Hippocampal formation (tissue), 2 donors: ENCODE measurements at regions not wholly inside any gene's neighbourhood (a gene's known extent, or its start where the extent isn't known, plus 50 kb on each side); places are given as distances from the start of the nearest gene placed in this dataset.
A peak's percentile ranks its signal among the peaks of the same experiment; 100 is the strongest.

Source experiments
- DNase-seq, 2 donors: peaks; one replicate each; lab custom pipeline; 2025; lab: John Stamatoyannopoulos, UW

GRCh38 chr5:143586781-143587362 is 183.4 kb upstream of the NR3C1 start:
- DNase-seq = no peak

- no peak for DNase-seq
Measured at GRCh38 chr5:143585970-143586369, 182.5 kb upstream of the NR3C1 start.

GRCh38 chr5:143583409-143583808 is 179.9 kb upstream of the NR3C1 start:
- DNase-seq = no peak

- no peak for DNase-seq
Measured at GRCh38 chr5:143582869-143583268, 179.4 kb upstream of the NR3C1 start.

GRCh38 chr5:143582176-143582575 is 178.7 kb upstream of the NR3C1 start:
- no peak for DNase-seq

- DNase-seq = no peak
Measured at GRCh38 chr5:143581649-143582048, 178.2 kb upstream of the NR3C1 start.

- DNase-seq = no peak
Measured at GRCh38 chr5:143581147-143581546, 177.7 kb upstream of the NR3C1 start.

GRCh38 chr5:143576711-143577484 is 173.4 kb upstream of the NR3C1 start:
- no peak for DNase-seq

- DNase-seq = no peak
Measured at GRCh38 chr5:143575286-143575685, 171.8 kb upstream of the NR3C1 start.

GRCh38 chr5:143574236-143574635 is 170.8 kb upstream of the NR3C1 start:
- no peak for DNase-seq

GRCh38 chr5:143573568-143574170 is 170.2 kb upstream of the NR3C1 start:
- DNase-seq = peak in 1 of 2 donors; percentile 10

GRCh38 chr5:143572671-143573070 is 169.2 kb upstream of the NR3C1 start:
- no peak for DNase-seq

GRCh38 chr5:143571642-143572624 is 168.4 kb upstream of the NR3C1 start:
- no peak for DNase-seq

GRCh38 chr5:143570989-143571388 is 167.5 kb upstream of the NR3C1 start:
- DNase-seq = no peak

- DNase-seq = no peak
Measured at GRCh38 chr5:143569722-143570567, 166.5 kb upstream of the NR3C1 start.

GRCh38 chr5:143569213-143569701 is 165.8 kb upstream of the NR3C1 start:
- no peak for DNase-seq

GRCh38 chr5:143567583-143568504 is 164.4 kb upstream of the NR3C1 start:
- DNase-seq = no peak

- no peak for DNase-seq
Measured at GRCh38 chr5:143566139-143566538, 162.7 kb upstream of the NR3C1 start.

GRCh38 chr5:143564417-143564816 is 160.9 kb upstream of the NR3C1 start:
- no peak for DNase-seq

GRCh38 chr5:143562935-143563334 is 159.4 kb upstream of the NR3C1 start:
- no peak for DNase-seq
